ENCODE measurements at regions not wholly inside any gene's neighbourhood (a gene's known extent, or its start where the extent isn't known, plus 50 kb on each side); places are given as distances from the start of the nearest gene placed in this dataset.

- WGBS, 2 experiments (ENCODE audit: extremely low coverage in 1 of 2, insufficient coverage in 1 of 2, insufficient read length in 1 of 2, insufficient replicate concordance in 2 of 2, low coverage in 1 of 2, low lambda C conversion rate in 2 of 2, missing lambda C conversion rate in 1 of 2): 73% methylated on average over 1 of the region's 1 CpG; no CpG with 5 or more reads in 1 of the 2 experiments
Observed at GRCh38 chr6:84553527-84553926, 210.9 kb downstream of the TBX18 start.

More at GRCh38 chr6:84553527-84553926, 210.9 kb downstream of the TBX18 start:
- no peak overlapping the region for H2BK15ac ChIP-seq (ENCODE audit: low read length)
- no peak overlapping the region for H2BK120ac ChIP-seq (replicated peaks; ENCODE audit: low read depth, low read length)
- no peak overlapping the region for H3K56ac ChIP-seq (replicated peaks; ENCODE audit: insufficient read length, low read depth, low read length)
- no peak overlapping the region for H3K18ac ChIP-seq (ENCODE audit: extremely low read depth, low read length)
- TF ChIP-seq JUN (IDR thresholded peaks at IDR 0.05; ENCODE audit: low read depth, low read length) (no peak), EGR1 (IDR thresholded peaks at IDR 0.05; ENCODE audit: borderline replicate concordance, low read depth, low read length) (no peak), CHD2 (IDR thresholded peaks at IDR 0.05; ENCODE audit: low read length) (no peak), RBBP5 (IDR thresholded peaks at IDR 0.05; ENCODE audit: borderline replicate concordance, low read depth, low read length) (no peak), SIX5 (IDR thresholded peaks at IDR 0.05; ENCODE audit: low read depth, low read length) (no peak), GTF2F1 (IDR thresholded peaks at IDR 0.05; ENCODE audit: borderline replicate concordance, low read depth, low read length) (no peak), YY1 (IDR thresholded peaks at IDR 0.05; ENCODE audit: low read depth, low read length) (no peak), ZNF274 (IDR thresholded peaks at IDR 0.05; ENCODE audit: borderline replicate concordance, extremely low read depth, low read length) (no peak), CREB1 (IDR thresholded peaks at IDR 0.05) (no peak), RNF2 (IDR thresholded peaks at IDR 0.05; ENCODE audit: borderline replicate concordance, low read depth, low read length, missing control alignments, poor library complexity, severe bottlenecking) (no peak), SP4 (IDR thresholded peaks at IDR 0.05; ENCODE audit: low read length) (no peak), JUND (IDR thresholded peaks at IDR 0.05; ENCODE audit: low read length) (no peak), SP2 (IDR thresholded peaks at IDR 0.05; ENCODE audit: low read length) (no peak), USF2 (IDR thresholded peaks at IDR 0.05; ENCODE audit: low read length) (no peak), TAF7 (optimal IDR thresholded peaks at IDR 0.05; ENCODE audit: borderline replicate concordance, low read depth, low read length) (no peak)
- H3K4me3 ChIP-seq (ENCODE audit: extremely low read depth in 1 of 4, insufficient read depth in 2 of 4, low read depth in 3 of 4, low read length in 4 of 4): no peak overlapping the region
- H4K20me1 ChIP-seq (replicated peaks in 1 of 2; ENCODE audit: control insufficient read depth in 1 of 2, insufficient read depth in 2 of 2, low read length in 2 of 2): no peaks in the 10 kb centered on the region
- H3K23ac ChIP-seq (ENCODE audit: insufficient read length): no peak overlapping the region
- CTCF ChIA-PET (ENCODE audit: partially characterized antibody): interaction anchor here (0.6 to 1.3 kb wide), 2 partner anchors 212 to 413 kb away, joined by 3 read pairs; no protein-coding TSS in a partner anchor
- H3K9ac ChIP-seq (replicated peaks in 1 of 4; ENCODE audit: extremely low read depth in 1 of 4, low read depth in 3 of 4, low read length in 3 of 4): no peak overlapping the region
- H3K4ac ChIP-seq (replicated peaks; ENCODE audit: insufficient read length, low read depth, low read length): no peak overlapping the region
- H4K5ac ChIP-seq (ENCODE audit: insufficient read length, low read depth, low read length): no peak overlapping the region
- no peak overlapping the region for H2AFZ ChIP-seq (ENCODE audit: low read length)
- no peaks in the 10 kb centered on the region for H3K36me3 ChIP-seq (ENCODE audit: control insufficient read depth in 2 of 4, insufficient read depth in 4 of 4, low read length in 3 of 4)
- H3K23me2 ChIP-seq (ENCODE audit: low read depth, low read length): no peaks in the 10 kb centered on the region
- no peak overlapping the region for H2BK12ac ChIP-seq (ENCODE audit: low read depth, low read length)
- H3K4me2 ChIP-seq (ENCODE audit: insufficient read depth in 1 of 2, low read depth in 2 of 2, low read length in 2 of 2): no peak overlapping the region
- POLR2A ChIA-PET (ENCODE audit: partially characterized antibody): no interaction called here
- H2BK5ac ChIP-seq (ENCODE audit: low read depth, low read length): no peak overlapping the region
- no peak for FAIRE-seq
- H4K91ac ChIP-seq (replicated peaks; ENCODE audit: insufficient read length, low read length): no peak overlapping the region
- H4K8ac ChIP-seq (ENCODE audit: extremely low read depth, insufficient read depth, low read length): no peak overlapping the region
- H3K27me3 ChIP-seq (replicated peaks in 1 of 4; ENCODE audit: control insufficient read depth in 3 of 4, extremely low read depth in 1 of 4, insufficient read depth in 3 of 4, low read length in 3 of 4): no peaks in the 10 kb centered on the region
- H2AK5ac ChIP-seq (ENCODE audit: low read depth, low read length): no peak overlapping the region
- H3K4me1 ChIP-seq (replicated peaks in 1 of 4; ENCODE audit: control insufficient read depth in 3 of 4, insufficient read depth in 4 of 4, low read length in 3 of 4): no peaks in the 10 kb centered on the region
- H3K9me3 ChIP-seq (ENCODE audit: insufficient read depth in 2 of 2, low read depth in 1 of 2, low read length in 1 of 2): no peaks in the 10 kb centered on the region
- no peaks in the 10 kb centered on the region for H3K79me2 ChIP-seq (ENCODE audit: control insufficient read depth in 1 of 2, insufficient read depth in 2 of 2, low read length in 2 of 2)
- no peak for DNase-seq (ENCODE audit: low read depth in 1 of 2, low spot score in 2 of 2)
- H3K14ac ChIP-seq (ENCODE audit: insufficient read length): no peak overlapping the region
- H3K79me1 ChIP-seq (ENCODE audit: low read depth, low read length): no peaks in the 10 kb centered on the region
- H3K27ac ChIP-seq (ENCODE audit: low read depth, low read length): no peak overlapping the region
- H2BK20ac ChIP-seq (ENCODE audit: low read length): no peak overlapping the region

All from H1 (cell line).